Fibroblast of skin of left biceps (primary cell): ENCODE measurements at regions not wholly inside any gene's neighbourhood (a gene's known extent, or its start where the extent isn't known, plus 50 kb on each side); places are given as distances from the start of the nearest gene placed in this dataset.

Experiments
- DNase-seq, 2 experiments: peaks; one replicate each; pipeline ENCODE4 v3.0.0-alpha.2; 2013; ENCODE audit warnings: low read depth in 2 of 2

DNA sequence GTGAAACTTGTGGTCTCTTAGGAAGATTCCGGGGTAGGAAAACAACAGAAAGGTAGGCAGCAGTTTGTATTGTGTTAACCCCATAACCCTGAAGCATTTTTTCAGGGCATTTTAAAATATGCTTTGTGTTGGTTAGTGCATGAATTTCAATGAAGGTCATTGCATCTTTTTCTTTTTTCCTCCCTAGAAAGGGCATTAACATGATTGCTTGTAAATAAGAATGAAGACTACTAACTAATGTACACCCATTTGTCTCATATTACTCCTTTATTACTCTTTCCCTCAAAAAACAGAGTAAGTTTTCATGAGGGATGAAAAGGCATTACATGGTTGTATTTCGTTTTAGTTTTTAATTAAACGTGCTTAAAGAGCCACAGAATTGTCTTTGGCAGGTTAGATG, 141.4 kb downstream of the OGFRL1 start:
- no peak for DNase-seq

DNA sequence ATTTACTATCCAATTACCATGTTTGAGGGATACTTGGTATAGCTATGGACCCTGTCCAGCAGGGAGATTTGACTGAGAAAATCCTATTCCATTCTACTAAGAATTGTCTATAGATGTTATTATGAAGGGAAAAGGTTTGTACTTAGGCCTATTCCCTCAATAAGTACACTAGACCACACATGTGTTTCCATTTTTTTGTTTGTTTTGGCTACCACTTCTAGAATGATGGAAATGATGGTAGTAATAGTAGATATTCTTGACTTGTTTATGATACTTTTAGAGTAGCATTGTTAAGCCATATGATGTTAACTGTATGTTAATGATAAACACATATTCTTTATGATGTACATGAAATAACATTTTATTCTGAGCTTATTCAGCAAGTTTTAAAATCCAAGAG, 144.8 kb downstream of the OGFRL1 start:
- DNase-seq: no peak

DNA sequence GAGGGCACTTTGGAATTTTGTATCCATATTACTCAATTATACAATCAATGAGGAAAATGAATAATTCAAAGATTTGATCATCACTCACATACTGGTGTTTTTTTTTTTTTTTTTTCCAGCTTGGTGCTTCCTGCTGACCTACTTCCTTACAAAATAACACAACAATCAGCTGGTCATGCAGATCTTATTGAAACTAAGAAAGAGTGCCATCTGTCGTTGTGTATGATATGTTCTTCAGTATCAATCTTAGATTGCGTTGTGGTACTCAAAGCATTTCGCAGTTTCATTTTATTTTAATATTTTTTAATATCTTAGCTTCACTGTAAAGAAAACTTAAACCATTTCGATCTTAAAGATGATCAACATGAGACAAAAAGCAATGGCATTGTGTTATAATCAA, 155.6 kb downstream of the OGFRL1 start:
- no peak for DNase-seq

DNA sequence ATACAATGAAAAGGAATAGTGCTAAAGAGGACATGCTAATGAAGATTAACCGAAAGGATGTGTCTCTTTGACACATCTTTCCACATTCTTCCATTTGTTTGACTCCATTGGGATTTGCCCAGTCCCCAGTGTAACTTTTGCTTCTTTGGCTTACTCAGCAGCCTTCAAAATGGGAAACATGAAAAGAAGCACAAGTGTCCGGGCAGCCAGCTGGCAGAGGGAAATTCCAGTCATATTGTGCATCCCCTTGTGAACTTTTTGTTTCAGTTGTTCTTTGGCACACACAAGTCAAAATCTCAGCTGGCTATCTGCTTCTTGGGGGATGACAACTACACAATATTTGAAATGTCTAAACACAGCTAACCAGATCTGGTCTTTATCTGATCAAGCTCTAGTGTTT, 157.4 kb downstream of the OGFRL1 start:
- no peak for DNase-seq

DNA sequence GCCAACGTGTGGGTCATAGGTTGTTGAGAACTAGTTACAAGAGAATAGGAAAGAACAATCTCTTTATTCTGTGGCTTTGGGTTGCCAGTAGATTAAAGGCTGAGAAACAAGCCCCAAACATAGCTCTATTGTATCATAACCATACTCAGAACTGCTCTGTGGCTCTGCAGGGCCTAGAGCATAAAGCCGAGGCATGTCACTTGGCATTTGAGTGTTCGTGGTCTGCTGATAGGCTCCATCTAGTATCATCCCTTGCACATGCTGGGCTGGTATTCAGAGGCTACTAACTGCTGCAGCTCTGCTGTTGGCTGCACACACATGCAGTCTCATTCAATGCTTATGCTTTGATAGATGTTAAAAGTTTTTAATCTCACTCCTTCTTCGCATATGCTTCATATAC, 157.9 kb downstream of the OGFRL1 start:
- DNase-seq: no peak

DNA sequence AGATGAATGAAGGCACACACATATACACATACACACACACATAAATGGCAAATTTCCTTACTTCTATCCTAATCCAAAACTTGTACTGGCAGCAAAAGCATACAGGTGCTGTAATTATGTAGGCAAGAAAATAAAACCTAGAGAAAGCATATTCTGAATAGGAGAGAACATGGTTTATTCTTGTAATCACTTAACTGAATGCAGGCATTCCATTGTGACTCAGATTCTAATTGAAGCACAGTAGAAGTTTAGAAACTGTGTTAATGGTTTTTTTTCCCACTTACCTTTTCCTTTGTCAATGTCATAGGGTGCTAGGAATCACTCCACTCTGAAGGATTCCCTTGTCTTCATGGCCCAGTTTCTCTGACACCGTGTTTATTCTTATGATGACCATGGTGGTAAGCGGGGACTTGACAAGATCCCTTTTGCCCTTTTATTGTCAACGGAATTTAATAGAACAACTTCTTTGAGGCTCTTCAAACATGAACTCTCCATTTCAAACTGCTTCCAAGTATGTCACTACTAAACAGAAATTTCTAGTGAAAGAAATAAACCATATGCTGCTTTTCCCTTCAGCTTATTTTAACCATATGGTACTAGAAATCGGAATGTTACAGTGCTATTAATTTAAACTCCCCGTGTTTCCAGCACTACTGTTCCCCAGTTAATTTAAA, 164.2 kb downstream of the OGFRL1 start:
- no peak for DNase-seq

DNA sequence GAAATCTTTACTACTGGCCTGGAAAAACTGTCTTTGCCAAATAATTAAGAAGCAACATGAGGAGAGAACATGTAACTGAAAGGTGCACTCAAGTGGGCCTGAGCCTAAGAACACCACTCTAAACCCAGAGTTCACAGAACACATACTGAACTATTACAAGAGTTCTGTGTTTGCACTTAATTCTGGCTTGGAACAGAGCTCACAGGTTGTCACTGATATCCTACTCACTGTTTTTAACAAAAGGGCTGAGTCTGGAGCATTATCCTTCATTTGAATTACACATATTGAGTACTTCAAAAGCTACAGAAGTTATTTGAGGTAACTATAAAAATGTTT, 164.7 kb downstream of the OGFRL1 start:
- no peak for DNase-seq

DNA sequence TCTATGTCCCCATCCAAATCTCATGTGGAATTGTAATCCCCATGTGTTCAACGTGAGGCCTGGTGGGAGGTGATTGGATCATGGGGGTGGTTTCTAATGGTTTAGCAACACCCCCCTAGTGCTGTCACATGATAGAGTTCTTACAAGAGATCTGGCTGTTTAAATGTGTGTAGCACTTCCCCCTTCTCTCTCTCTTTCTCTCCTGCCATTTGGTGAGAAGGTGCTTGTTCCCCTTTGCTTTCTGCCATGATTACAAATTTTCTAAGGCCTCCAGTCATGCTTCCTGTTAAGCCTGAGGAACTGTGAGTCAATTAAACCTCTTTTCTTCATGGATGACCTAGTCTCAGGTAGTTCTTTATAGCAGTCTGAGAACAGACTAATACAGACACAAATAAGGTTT, 165.4 kb downstream of the OGFRL1 start:
- no peak for DNase-seq

DNA sequence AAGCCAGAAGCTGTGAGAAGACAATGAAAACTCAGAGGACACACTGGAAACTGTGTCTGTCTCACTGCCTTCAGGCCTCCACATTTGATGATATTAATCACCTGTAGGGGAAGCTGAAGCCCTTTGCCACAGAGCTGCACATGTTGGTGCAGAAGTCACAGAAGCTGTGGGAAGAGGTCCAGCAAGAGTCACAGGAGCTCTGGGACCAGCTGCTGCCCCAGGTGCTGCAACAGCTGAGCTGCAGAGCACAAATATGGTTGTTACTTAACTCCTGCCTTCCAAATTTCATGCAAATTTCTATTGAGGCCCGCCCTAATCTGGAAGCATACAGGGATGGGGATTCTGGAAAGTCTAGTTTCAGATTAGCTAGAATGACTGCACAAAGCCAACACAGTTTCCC, 169.3 kb downstream of the OGFRL1 start:
- no peak for DNase-seq

DNA sequence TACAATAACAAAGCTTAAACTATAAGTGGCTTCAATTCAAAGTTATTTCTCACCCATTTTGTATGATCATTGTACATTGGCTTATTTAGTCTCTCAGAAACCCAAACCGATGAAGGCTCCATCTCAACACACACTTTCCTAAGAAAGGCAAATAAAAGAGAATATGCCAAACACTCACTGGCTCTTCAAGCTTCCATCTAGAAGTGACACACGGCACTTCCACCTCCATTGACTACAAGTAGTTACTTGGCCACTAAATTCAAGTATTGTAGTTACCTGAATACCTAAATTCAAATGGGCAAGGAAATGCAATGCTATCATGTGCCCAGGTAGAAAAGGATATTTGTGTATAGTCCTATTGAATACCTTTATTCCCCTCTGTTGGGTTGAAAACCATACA, 170.6 kb downstream of the OGFRL1 start:
- no peak for DNase-seq

DNA sequence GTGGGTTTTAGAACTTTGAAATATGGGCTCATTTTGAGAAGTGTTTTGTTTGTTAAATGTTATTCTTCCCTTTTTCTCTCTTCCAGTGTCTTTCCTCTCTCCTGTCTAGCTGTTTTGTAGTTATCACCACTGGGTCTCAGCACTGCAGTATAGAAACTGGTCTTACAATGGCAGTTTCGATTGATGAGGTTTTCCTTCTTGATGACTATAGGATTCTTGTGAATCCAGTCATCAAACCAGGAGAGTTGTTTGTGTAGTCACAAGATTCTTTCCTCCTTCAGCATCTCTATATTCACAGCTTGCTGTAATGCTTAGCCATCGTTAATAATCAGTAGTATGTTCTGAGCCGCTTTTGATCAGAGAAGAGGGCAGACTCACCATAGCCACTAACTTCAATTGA, 172.3 kb downstream of the OGFRL1 start:
- DNase-seq: no peak

DNA sequence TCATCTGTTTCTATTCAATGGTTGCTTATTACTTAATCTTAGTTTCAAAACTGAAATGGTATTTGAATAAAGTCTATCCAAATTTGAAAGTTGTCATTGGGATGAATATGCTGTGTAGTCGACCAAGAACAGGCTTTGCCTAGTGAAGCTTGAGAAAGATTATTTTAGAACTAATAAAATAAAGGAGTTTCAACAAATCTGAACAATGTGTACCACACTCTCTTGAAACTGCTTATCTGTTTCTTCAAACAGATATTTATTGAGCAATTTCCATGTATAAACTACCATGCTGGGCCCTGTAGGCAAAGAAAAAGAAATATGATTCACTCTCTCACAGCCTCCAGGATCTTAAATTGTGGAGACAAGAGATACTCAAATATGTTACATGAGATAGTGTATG, 174.4 kb downstream of the OGFRL1 start:
- DNase-seq: no peak

DNA sequence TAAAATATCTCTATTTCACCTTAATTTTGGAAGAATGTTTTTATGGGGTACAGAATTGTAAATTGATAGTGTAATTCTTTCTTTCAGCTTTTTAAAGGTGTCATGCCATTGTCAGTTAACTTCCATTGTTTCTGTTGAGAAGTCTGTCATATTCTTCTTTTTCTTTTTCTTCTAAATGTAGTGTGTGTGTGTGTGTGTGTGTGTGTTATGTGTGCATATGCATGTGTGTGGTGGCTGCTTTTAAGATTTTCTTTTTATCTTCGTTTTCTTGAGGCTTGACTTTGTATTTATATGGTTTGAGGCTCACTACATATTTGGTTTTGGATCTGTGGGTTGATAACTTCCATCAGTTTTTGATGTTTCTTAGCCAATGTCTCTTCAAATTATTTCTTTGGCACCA, 176.5 kb downstream of the OGFRL1 start:
- no peak for DNase-seq

DNA sequence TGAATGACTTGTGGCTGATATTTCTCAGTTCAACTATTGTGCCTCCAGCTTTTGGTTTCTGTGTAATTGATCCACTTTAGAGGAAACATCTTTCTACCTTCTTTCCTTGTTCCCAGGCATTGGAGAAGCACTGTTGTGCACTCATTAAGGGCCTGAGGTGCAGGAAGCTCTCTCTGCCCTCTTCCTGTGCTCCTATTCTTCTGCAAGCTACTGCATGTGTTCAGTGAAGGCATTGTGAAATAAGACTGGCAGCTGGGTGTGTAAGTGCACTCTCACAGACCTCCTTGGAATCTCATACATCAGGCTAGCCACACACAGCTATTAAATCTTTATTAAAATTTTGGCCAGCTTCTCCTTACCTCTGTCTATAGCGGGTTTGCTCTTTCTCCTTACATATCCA, 177.8 kb downstream of the OGFRL1 start:
- DNase-seq: no peak

DNA sequence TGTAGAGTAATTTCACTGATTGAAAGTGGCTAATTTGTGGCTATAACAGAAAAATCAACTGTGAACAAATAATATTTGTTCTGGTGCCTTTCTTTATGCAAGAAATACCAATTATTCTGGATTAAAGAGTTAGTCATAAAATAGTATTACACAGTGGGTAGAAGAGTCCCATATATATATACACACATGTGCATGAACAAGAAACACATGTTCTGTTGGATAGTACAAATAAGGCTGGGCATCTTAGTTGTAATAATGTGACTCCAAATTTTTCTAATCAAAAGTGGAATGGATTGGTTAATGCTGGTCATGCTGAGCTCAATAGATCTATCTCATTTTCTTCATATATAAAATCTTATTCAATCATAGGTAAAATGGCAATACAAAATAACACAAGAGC, 179.4 kb downstream of the OGFRL1 start:
- no peak for DNase-seq

DNA sequence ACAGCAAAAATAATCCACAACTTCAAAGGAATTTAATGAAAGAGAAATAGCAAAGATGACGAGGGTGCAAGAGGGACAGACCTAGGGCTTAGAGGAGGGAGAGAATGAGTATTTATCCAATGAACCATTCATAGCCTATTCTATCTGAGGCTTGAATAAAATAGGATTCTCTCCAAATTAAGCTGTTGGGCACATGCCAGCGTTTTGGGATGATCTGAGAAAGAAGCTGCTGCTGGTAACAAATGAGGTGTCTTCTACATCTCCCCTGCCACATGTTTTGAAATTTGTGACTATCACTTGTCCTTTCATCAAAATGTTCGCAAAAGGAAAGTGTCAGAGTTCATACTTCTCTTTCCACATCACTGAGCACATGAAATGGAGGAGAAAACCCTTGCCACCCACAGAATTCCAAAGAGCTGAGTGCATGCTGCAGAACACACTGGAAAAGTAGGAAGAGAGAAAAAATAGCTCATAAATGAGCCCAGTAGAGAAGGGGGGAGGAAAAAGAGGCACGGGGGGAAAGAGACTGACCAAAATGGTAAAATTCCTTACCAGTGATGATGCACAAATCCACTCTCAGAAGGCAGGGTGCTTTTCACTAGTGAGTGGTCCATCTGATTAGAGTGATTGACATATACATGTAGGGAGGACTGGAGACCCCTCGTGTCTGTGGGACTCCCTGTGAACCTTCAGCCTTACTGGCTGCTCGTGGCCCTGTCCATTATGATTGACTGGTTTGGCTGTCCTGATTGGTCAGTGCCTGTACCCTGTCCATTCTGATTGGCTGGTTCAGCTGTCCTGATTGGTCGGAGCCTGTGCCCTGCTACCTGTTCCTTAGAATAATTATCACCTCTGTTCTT, 180.5 kb downstream of the OGFRL1 start:
- peak; percentile 86 to 87 for DNase-seq

DNA sequence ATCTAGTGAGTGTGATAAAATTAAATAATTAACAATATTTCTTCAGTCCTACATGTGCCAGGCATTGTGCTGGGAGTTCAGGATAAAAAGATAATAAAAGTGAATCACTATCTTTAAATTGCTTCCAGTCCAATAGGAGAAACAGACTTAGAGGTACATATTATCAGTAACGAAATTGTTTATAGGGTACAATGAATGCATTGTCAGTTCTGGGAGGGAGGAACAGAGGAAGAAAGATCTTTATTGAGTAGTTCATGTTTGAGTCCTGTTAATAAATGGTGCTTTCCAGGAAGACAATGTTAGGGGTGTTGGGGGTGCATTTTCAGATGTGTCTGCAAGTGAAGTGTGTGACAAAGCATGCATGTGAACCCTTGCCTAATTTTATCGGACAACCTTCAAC, 183.1 kb downstream of the OGFRL1 start:
- DNase-seq: no peak

DNA sequence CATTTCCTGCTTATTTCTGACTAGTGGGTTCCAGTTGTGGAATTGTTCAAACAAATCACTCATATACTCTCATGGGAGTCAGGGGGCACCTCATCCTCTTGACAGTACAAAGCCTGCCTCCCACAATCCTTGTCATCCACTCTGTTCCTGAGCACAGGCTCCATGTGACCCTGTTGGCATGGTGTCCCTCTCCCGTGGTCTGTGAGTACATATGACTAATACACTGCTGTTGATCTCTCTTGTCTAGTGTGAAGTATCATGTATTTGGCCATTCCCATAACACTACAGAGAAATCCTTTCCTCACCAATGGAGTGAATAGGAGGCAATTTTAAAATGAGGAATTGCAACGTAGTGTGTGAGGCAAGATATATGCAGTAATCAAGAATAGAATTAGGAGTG, 185.3 kb downstream of the OGFRL1 start:
- peak in 1 of 2 experiments; percentile 31 for DNase-seq

DNA sequence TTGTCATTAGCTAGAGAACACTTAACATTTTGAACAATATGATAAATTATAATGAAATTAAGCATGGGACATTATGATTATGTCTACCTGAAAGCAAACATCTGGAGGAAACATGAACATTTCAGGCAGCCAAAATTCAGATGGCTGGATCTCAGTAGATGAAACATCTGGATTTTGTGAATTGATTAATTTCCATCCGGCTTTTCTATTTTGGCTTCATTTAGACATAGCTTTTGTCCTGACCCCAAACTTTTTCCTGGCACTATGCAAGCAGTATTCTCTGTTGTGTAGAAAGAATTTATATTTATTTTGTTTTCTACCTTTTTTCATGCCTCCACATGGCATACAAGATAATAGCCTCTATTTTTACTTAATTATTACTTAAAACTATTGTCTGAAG, 186.3 kb downstream of the OGFRL1 start:
- no peak for DNase-seq

DNA sequence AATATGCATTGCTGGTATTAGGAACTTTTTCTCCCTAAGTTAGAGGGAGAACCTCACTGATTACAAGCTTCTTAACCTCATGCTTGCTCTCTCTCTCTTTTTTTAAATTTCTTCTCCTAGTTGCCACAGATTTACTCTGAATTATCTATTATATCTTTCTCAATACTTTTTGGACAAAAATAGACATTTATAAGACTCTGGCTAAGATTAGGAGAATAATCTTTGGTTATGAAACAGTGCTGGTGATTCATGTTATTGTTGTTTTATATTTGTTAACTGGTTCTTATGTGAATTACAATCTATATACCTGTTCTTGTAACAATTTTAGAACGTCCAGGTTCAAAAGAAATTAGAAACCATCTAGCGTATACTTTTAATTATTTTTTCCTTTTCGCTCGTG, 187.8 kb downstream of the OGFRL1 start:
- no peak for DNase-seq

DNA sequence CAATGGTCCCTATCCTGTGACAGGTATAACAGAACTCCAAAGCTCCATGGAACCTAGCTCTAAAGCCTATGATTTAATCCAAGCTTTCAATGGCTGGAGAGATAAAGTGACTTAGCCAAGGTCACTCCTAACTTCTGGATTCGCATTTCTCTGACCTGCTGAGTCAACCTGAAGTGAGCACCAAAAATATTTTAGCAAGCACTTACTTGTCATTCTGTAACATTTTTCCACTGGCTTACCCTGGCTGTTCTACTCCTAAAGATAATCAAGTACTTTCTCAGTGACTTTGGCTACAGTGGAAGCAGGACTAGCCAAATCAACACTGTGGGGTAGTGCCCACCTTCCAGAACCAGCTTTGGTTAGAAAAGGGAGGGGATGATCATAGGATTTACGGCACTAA, 188.3 kb downstream of the OGFRL1 start:
- no peak for DNase-seq

DNA sequence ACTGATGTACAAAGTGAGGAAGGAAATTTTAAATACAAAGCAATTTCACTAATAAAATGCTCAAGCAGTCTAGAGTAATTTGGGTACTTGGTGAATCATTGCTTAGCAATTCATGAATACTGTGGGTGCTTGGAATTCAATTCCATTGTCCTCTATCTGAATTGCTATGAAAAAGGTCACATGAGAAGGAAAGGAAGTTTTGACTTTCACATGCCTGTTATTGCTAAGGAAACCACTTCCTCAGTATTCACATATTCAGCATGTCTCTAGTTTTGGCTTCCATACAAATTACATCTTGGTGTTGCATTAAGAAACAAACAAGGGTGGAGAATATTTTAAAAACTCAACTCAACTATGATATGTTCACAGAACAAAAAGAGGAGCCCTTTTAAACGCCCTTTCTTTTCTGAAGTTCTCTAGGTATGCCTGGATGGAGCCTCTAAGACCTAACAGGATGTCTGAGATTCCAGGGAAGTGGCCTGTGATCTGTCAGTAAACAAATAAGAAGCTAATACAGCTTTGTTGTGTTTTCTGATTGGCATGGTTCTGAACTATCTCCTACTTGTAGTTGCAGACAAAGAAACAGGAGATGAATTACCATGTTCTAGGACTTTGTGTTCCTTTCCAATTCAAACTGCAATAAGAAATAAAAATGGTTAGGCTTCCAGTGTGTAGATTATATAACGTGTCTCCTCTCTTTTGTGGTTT, 190.4 kb downstream of the OGFRL1 start:
- peak; percentile 89 to 90 for DNase-seq

DNA sequence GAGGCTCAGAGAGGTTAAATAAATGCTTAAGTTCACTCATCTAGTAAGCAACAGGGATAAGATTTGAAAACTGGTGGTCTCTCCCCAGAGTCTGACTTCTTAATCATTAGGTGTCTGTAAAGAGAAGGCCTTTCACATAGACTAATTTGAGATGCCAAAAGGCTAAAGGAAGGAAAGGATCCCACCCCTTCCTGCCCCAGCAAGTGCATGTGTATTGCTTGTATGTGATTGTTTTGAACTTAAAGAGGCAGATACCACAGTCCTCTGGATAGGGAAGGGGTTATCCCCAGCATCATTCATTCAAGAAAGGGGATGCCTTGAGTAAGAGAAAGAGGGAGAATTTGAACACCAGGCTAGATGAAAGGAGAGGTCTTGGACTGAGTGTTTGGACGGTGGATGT, 192.0 kb downstream of the OGFRL1 start:
- DNase-seq: no peak
